SU-DHL-6 (cell line): ENCODE measurements at regions not wholly inside any gene's neighbourhood (a gene's known extent, or its start where the extent isn't known, plus 50 kb on each side); places are given as distances from the start of the nearest gene placed in this dataset.

Source experiments
- EZH2phosphoT487 ChIP-seq: fragments of 200-600 bp; sonication (generic), shearing (Covaris generic); conservative IDR thresholded peaks from 2 replicates; pipeline ENCODE4 v1.6.1; 2018; ENCODE audit warnings: mild to moderate bottlenecking, antibody characterized with exemption, low read length, moderate library complexity, mixed read lengths
- TF ChIP-seq, protein P1 (sequence below): fragments of 200-600 bp; sonication (generic); IDR thresholded peaks from one replicate; pipeline ENCODE4 v1.5.1; 2017; ENCODE audit warnings: antibody characterized with exemption, mild to moderate bottlenecking, low read length, moderate library complexity; ENCODE audit not compliant: insufficient read depth, poor library complexity, severe bottlenecking

DNA sequence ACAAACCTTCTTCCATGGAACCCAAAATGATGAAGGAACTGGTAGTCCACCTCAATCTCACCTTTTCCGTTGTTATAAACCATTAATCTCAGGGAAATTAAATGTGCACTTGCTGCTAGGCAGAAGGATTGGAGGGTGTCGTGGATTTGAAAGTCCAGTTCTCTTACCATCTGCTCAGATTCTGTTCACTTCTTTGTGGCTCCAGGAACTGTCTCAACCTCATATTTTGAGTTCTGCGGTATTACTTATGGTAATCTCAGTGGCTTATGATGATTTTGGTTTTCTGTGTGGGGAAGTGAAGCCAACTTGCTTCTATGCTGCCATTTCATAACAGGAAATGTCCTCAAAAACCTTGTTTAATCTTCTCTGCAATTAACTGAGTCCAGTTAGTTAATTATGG lies 136.4 kb downstream of the CDC14C start:
- TF ChIP-seq, protein P1, sequence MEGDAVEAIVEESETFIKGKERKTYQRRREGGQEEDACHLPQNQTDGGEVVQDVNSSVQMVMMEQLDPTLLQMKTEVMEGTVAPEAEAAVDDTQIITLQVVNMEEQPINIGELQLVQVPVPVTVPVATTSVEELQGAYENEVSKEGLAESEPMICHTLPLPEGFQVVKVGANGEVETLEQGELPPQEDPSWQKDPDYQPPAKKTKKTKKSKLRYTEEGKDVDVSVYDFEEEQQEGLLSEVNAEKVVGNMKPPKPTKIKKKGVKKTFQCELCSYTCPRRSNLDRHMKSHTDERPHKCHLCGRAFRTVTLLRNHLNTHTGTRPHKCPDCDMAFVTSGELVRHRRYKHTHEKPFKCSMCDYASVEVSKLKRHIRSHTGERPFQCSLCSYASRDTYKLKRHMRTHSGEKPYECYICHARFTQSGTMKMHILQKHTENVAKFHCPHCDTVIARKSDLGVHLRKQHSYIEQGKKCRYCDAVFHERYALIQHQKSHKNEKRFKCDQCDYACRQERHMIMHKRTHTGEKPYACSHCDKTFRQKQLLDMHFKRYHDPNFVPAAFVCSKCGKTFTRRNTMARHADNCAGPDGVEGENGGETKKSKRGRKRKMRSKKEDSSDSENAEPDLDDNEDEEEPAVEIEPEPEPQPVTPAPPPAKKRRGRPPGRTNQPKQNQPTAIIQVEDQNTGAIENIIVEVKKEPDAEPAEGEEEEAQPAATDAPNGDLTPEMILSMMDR, result no peak
- no peak for TF ChIP-seq EZH2phosphoT487
